GOT3 (cell line): ENCODE measurements at regions not wholly inside any gene's neighbourhood (a gene's known extent, or its start where the extent isn't known, plus 50 kb on each side); places are given as distances from the start of the nearest gene placed in this dataset.

ENCODE experiments used
- DNase-seq: peaks from one replicate; lab custom pipeline; 2025; ENCODE audit warnings: mixed read lengths; lab: John Stamatoyannopoulos, UW

GRCh38 chr18:79610461-79611039 lies 69.1 kb upstream of the CTDP1 start:
- no peak for DNase-seq

GRCh38 chr18:79611040-79611681 lies 68.4 kb upstream of the CTDP1 start:
- no peak for DNase-seq

GRCh38 chr18:79612291-79613108 lies 67.1 kb upstream of the CTDP1 start:
- DNase-seq = no peak

- DNase-seq = no peak
These were observed 66.2 kb upstream of the CTDP1 start for GRCh38 chr18:79613186-79613931.

- no peak for DNase-seq
These were observed 65.2 kb upstream of the CTDP1 start for GRCh38 chr18:79614211-79614955.

GRCh38 chr18:79615091-79615490 lies 64.5 kb upstream of the CTDP1 start:
- DNase-seq = no peak

GRCh38 chr18:79615586-79615985 lies 64.0 kb upstream of the CTDP1 start:
- DNase-seq = no peak

GRCh38 chr18:79616651-79617510 lies 62.7 kb upstream of the CTDP1 start:
- no peak for DNase-seq

GRCh38 chr18:79617511-79618500 lies 61.8 kb upstream of the CTDP1 start:
- DNase-seq = no peak

GRCh38 chr18:79620576-79621165 lies 58.9 kb upstream of the CTDP1 start:
- DNase-seq = no peak

- DNase-seq = no peak
These were observed 58.1 kb upstream of the CTDP1 start for GRCh38 chr18:79621501-79621900.

GRCh38 chr18:79622004-79622403 lies 57.6 kb upstream of the CTDP1 start:
- no peak for DNase-seq

- no peak for DNase-seq
These were observed 55.0 kb upstream of the CTDP1 start for GRCh38 chr18:79624356-79625170.

- no peak for DNase-seq
These were observed 54.2 kb upstream of the CTDP1 start for GRCh38 chr18:79625195-79625923.

- DNase-seq = no peak
These were observed 53.6 kb upstream of the CTDP1 start for GRCh38 chr18:79625924-79626561.

- no peak for DNase-seq
These were observed 52.5 kb upstream of the CTDP1 start for GRCh38 chr18:79626905-79627749.
